Aorta (tissue), 5 donors: ENCODE measurements at regions not wholly inside any gene's neighbourhood (a gene's known extent, or its start where the extent isn't known, plus 50 kb on each side); places are given as distances from the start of the nearest gene placed in this dataset.

ENCODE experiments used
- ATAC-seq: fragments of 200-7000 bp; cut with Tn5 transposase; one replicate; pipeline ENCODE4 v1.9.1; 2022; ENCODE audit warnings: moderate library complexity; ENCODE audit not compliant: low FRiP score
- DNase-seq, 2 donors: peaks; one replicate each; pipeline ENCODE4 v3.0.0-alpha.2; 2020
- H3K27ac ChIP-seq, 2 donors: one replicate each; pipeline ENCODE4 v1.5.1; 2013; ENCODE audit warnings: low read length in 2 of 2, mild to moderate bottlenecking in 2 of 2, moderate library complexity in 2 of 2, control low read depth in 1 of 2, inconsistent platforms in 1 of 2, low read depth in 1 of 2
- H3K27me3 ChIP-seq, 2 donors: one replicate each; pipeline ENCODE4 v1.6.1; 2013; ENCODE audit warnings: control low read depth in 1 of 2, low read length in 1 of 2, mild to moderate bottlenecking in 1 of 2, moderate library complexity in 1 of 2; ENCODE audit not compliant: insufficient read depth in 2 of 2, control insufficient read depth in 1 of 2
- H3K36me3 ChIP-seq, 2 donors: one replicate each; pipeline ENCODE4 v1.6.1; 2013; ENCODE audit warnings: control low read depth in 1 of 2, low read length in 1 of 2, mild to moderate bottlenecking in 1 of 2; ENCODE audit not compliant: insufficient read depth in 2 of 2, control insufficient read depth in 1 of 2
- H3K4me1 ChIP-seq, 2 donors: one replicate each; pipeline ENCODE4 v1.6.1; 2013; ENCODE audit warnings: low read length in 2 of 2, control low read depth in 1 of 2, mild to moderate bottlenecking in 1 of 2, moderate library complexity in 1 of 2; ENCODE audit not compliant: insufficient read depth in 2 of 2, control insufficient read depth in 1 of 2
- H3K4me3 ChIP-seq, 2 donors: one replicate each; pipeline ENCODE4 v1.5.1; 2013; ENCODE audit warnings: low read length in 2 of 2, control low read depth in 1 of 2, mild to moderate bottlenecking in 1 of 2
- H3K9me3 ChIP-seq: one replicate; pipeline ENCODE4 v1.6.1; 2013; ENCODE audit warnings: mild to moderate bottlenecking, low read length; ENCODE audit not compliant: control insufficient read depth
- WGBS, 2 donors: extraction: QIAGEN DNeasy Blood & Tissue Kit; methylation state at CpG; one replicate each; pipeline ENCODE4 v1.1.7; 2013; 5-methylcytosine and 5-hydroxymethylcytosine counted together
- intact Hi-C, 2 donors: fragments of 100-400 bp; cut with DNase I; formaldehyde crosslinking; loops; one replicate each; pipeline versions ENCODE4 v1.14.2 to v1.15.0; 2022
- donor health status: healthy with polysubstance abuse.
- donor health status: Bipolar disorder and iron deficiency.
- donor health status: DM: no; HTN: no; CAD: no.
- donor health status: DM: no; HTN: no; CAD: no.
- donor health status: DM: yes; HTN: yes; CAD: no.

DNA sequence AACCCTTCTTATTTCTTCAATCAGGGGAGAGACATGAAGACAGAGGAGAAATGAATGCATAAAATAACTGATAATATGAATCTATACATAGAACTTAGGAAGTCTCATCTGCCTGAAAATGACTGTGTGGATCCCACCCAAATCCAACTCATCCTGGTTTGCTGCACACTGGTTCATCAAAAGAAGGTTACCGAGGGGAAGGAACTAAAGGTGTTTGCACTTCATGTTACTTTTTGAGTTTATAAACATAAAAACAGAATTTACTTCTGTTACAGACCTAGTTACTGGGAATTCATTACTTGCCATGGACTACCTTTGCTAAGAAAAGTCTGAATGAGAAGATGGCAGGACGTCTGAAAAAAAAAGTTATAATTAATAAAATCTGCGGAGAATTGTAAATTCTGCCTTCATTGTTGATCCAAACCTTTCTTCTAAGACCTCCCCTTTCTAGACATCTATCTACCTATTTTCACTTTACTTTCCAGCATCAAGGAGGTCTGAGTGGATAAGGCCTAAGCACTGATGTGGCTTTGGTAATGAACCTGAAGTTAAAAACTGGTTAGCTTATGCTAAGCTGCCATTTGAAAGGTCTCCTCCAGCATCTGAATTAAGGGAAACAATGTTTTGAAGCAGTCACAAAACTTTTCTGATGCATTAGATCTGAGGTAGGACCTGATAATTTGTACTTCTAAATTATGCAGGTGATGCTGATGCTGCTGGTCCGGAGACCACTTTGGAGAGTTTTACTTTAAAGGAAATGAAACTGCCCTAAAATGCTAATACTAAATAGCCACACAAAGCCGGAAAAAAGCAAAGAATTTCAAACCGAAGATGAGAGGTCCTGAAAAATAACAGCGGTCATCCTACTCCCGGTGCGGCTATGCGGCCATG, 84.0 kb downstream of the HFE start:
- 17 to 20% methylated on average over 10 of the region's 10 CpGs for WGBS, 2 donors
- ATAC-seq = no peak

GRCh38 chr6:26172608-26172968, 85.4 kb downstream of the HFE start:
- intact Hi-C loops = loop anchor here (5.0 to 10.0 kb wide), 4 partner anchors 35 to 960 kb away; a partner anchor contains a TSS
- DNase-seq = no peak
- peak; percentile 76 for ATAC-seq
- Histone ChIP-seq H3K27ac (peak overlapping the region; percentile 98), H3K9me3 (no peaks in the 10 kb centered on the region), H3K4me1 (peaks cover 0 to 1% of the 10 kb centered on the region in 2 donors), H3K27me3 (no peaks in the 10 kb centered on the region), H3K36me3 (no peaks in the 10 kb centered on the region), H3K4me3 (peak overlapping the region; percentile 95 to 96)
- 2 to 4% methylated on average over 10 of the region's 10 CpGs for WGBS, 2 donors

More for the DNA sequence above, 84.0 kb downstream of the HFE start:
- Histone ChIP-seq H3K4me3 (peak overlapping the region; percentile 5 to 96), H3K36me3 (no peaks in the 10 kb centered on the region), H3K27me3 (no peaks in the 10 kb centered on the region), H3K27ac (peak overlapping the region; percentile 56 to 79), H3K4me1 (peaks cover 0 to 1% of the 10 kb centered on the region in 2 donors), H3K9me3 (no peaks in the 10 kb centered on the region)
- no peak for DNase-seq
- intact Hi-C loops = loop anchor here (5.0 to 10.0 kb wide), 4 partner anchors 36 to 961 kb away; a partner anchor contains a TSS

- WGBS, 2 donors = 94 to 96% methylated on average over 4 of the region's 4 CpGs
- Histone ChIP-seq H3K4me3 (no peak overlapping the region), H3K27ac (no peak overlapping the region), H3K4me1 (peaks cover 0 to 1% of the 10 kb centered on the region in 2 donors), H3K9me3 (no peaks in the 10 kb centered on the region), H3K36me3 (no peaks in the 10 kb centered on the region), H3K27me3 (no peaks in the 10 kb centered on the region)
- DNase-seq (no peak), ATAC-seq (no peak)
- intact Hi-C loops = loop anchor here (5.0 to 10.0 kb wide), 4 partner anchors 34 to 959 kb away; a partner anchor contains a TSS
Observed at GRCh38 chr6:26173836-26174145, 86.6 kb downstream of the HFE start.

DNA sequence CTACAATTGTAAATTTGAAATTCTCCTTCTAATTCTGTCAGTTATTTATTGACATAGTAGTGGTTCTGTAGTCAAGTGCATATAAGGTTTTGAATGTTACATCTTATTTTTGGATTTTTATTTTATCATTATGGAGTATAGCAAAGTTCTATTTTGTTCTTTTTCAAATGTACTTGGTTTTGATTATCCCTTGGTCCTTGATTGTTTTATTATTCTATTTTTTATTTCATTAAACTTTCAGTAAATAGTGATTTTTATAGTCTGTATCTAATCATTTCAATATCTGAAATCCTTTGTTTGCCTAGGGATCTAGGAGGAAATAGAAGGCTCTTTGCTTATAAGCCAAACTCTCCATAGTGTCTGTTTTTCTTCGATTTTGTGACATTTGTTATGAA, 87.8 kb downstream of the HFE start:
- intact Hi-C loops = loop anchor here (5.0 to 10.0 kb wide), 2 partner anchors 380 to 417 kb away; no protein-coding TSS in a partner anchor
- no peak overlapping the region for H3K4me3 ChIP-seq
- DNase-seq = no peak
- no peaks in the 10 kb centered on the region for H3K9me3 ChIP-seq
- WGBS, 2 donors = 15 to 19% methylated on average over 1 of the region's 1 CpG
- H3K27me3 ChIP-seq = no peaks in the 10 kb centered on the region
- H3K4me1 ChIP-seq = peaks cover 0 to 1% of the 10 kb centered on the region in 2 donors
- H3K27ac ChIP-seq = no peak overlapping the region
- no peaks in the 10 kb centered on the region for H3K36me3 ChIP-seq
- ATAC-seq = no peak

- peaks cover 0 to 1% of the 10 kb centered on the region in 2 donors for H3K4me1 ChIP-seq
- 58% methylated on average over 5 of the region's 5 CpGs for WGBS, 2 donors
- intact Hi-C loops = loop anchor here (5.0 to 10.0 kb wide), 2 partner anchors 379 to 417 kb away; no protein-coding TSS in a partner anchor
- no peaks in the 10 kb centered on the region for H3K36me3 ChIP-seq
- DNase-seq = no peak
- no peak for ATAC-seq
- no peak overlapping the region for H3K27ac ChIP-seq
- H3K9me3 ChIP-seq = no peaks in the 10 kb centered on the region
- H3K27me3 ChIP-seq = no peaks in the 10 kb centered on the region
- H3K4me3 ChIP-seq = no peak overlapping the region
Observed at GRCh38 chr6:26175428-26176181, 88.4 kb downstream of the HFE start.

- Histone ChIP-seq H3K36me3 (no peaks in the 10 kb centered on the region), H3K4me3 (no peak overlapping the region), H3K4me1 (no peaks in the 10 kb centered on the region), H3K9me3 (no peaks in the 10 kb centered on the region), H3K27me3 (no peaks in the 10 kb centered on the region), H3K27ac (no peak overlapping the region)
- no peak for DNase-seq
- ATAC-seq = no peak
- intact Hi-C loops = loop anchor here (5.0 to 10.0 kb wide), 3 partner anchors 145 to 413 kb away; a partner anchor contains a TSS
- WGBS, 2 donors = 84% methylated on average over 1 of the region's 1 CpG
Observed at GRCh38 chr6:26179675-26180074, 92.4 kb downstream of the HFE start.

DNA sequence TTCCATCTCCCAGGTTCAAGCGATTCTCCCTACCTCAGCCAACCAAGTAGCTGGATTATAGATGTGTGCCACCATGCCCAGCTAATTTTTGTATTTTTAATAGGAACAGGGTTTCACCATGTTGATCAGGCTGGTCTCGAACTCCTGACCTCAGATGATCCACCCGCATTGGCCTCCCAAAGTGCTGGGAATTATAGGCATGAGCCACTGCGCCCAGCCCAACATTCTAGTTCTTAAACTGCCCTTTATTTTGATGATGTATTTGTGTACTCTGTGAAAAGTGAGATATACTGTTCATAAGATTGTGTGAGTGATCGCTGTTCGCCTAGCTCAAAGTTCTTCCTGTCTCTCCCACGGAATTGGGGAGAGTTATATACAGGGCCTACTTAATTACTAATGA, 93.1 kb downstream of the HFE start:
- Histone ChIP-seq H3K9me3 (no peaks in the 10 kb centered on the region), H3K27ac (no peak overlapping the region), H3K27me3 (no peaks in the 10 kb centered on the region), H3K4me3 (no peak overlapping the region), H3K36me3 (no peaks in the 10 kb centered on the region), H3K4me1 (no peaks in the 10 kb centered on the region)
- DNase-seq (no peak), ATAC-seq (no peak)
- 95% methylated on average over 7 of the region's 7 CpGs for WGBS, 2 donors
- intact Hi-C loops = loop anchor here in 1 of 2 donors (10.0 kb wide), 1 partner anchor 146 kb away; a partner anchor contains a TSS

GRCh38 chr6:26183237-26183580, 96.0 kb downstream of the HFE start:
- H3K27me3 ChIP-seq = no peaks in the 10 kb centered on the region
- intact Hi-C loops = loop anchor here in 1 of 2 donors (10.0 kb wide), 1 partner anchor 148 kb away; a partner anchor contains a TSS
- H3K4me1 ChIP-seq = no peaks in the 10 kb centered on the region
- H3K4me3 ChIP-seq = peak overlapping the region; percentile 73 to 82
- peak overlapping the region in 1 of 2 donors; percentile 74 for H3K27ac ChIP-seq
- no peaks in the 10 kb centered on the region for H3K9me3 ChIP-seq
- ATAC-seq (peak; percentile 40), DNase-seq (no peak)
- H3K36me3 ChIP-seq = no peaks in the 10 kb centered on the region
- 1 to 4% methylated on average over 11 of the region's 11 CpGs for WGBS, 2 donors
